HCT116 (cell line): ENCODE measurements at regions not wholly inside any gene's neighbourhood (a gene's known extent, or its start where the extent isn't known, plus 50 kb on each side); places are given as distances from the start of the nearest gene placed in this dataset.

Source experiments
- ELF1 ChIP-seq: IDR thresholded peaks from 2 replicates; pipeline ENCODE4 v1.6.1; 2012; ENCODE audit warnings: low read depth, borderline replicate concordance
- SIN3A ChIP-seq: IDR thresholded peaks from 2 replicates; pipeline ENCODE4 v1.6.1; 2012; ENCODE audit warnings: low read depth

DNA sequence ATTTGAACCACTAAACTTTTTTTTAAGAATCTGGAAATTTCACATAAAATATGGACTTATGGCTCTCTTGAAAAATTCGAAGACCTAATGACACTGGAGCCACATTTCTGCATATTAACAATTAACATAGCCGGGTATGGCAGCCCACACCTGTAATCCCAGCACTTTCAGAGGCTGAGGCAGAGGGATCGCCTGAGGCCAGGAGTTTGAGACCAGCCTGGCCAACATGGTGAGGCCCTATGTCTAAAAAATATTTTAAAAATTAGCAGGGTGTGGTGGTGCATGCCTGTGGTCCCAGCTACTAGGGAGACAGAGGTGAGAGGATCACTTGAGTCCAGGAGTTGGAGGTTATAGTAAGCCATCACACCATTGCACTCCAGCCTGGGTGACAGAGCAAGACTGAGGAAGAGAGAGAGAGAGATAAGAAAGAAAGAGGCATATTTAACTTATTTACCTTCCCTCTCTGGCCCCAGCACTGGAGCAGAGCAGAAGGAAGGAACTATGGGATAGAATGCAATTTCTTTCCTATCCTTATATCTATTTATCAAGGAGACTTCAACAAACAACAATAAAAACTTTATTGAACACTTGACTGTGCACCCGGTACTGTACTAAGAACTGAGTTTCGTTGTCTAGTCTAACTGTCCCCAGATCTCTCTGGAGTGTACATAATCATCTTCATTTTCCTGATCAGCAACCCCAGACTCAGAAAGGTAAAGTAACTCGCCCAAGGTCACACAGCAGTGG lies 63.6 kb upstream of the EYA2 start:
- TF ChIP-seq ELF1: no peak
- TF ChIP-seq SIN3A: no peak
